HepG2 (cell line): ENCODE measurements at regions not wholly inside any gene's neighbourhood (a gene's known extent, or its start where the extent isn't known, plus 50 kb on each side); places are given as distances from the start of the nearest gene placed in this dataset.

ENCODE experiments used
- ATAC-seq: fragments of 200-7000 bp; cut with Tn5 transposase; 3 replicates; pipeline ENCODE4 v1.9.1; 2020; ENCODE audit warnings: mild to moderate bottlenecking, moderate library complexity
- BruUV-seq: library from RNA; stranded (reverse); fragments of 400-500 nt; replicated peaks from 2 replicates; lab custom pipeline; 2021; lab: Mats Ljungman, UMichigan
- CTCF ChIA-PET: fragments of 300-600 bp; formaldehyde crosslinking; extraction: SDS; loops from one replicate; lab custom pipeline; 2021; ENCODE audit warnings: low total read pairs, inconsistent platforms, low intra/inter-chr PET ratio; lab: Yijun Ruan, JAX
- POLR2A ChIA-PET: fragments of 350-600 bp; sonication (Branson Sonifier 250); formaldehyde crosslinking; loops from one replicate; lab custom pipeline; 2020; ENCODE audit warnings: antibody characterized with exemption, inconsistent platforms; lab: Yijun Ruan, JAX
- DNase-seq: peaks from one replicate; pipeline ENCODE4 v3.0.0-alpha.2; 2015; ENCODE audit warnings: low spot score
- FAIRE-seq: peaks from 3 replicates; lab custom pipeline; 2011; peaks lifted over from hg19 to GRCh38; lab: Jason Lieb, UNC
- H2AFZ ChIP-seq: one replicate; pipeline ENCODE4 v1.6.1; 2011; ENCODE audit warnings: low read length, inconsistent platforms
- H3K27ac ChIP-seq: fragments of 300-600 bp; 3 replicates; pipeline ENCODE4 v1.8.0; 2011; ENCODE audit warnings: mixed run types, mild to moderate bottlenecking, mixed read lengths, low read length, inconsistent platforms; ENCODE audit not compliant: insufficient read depth; ENCODE audit errors: extremely low read length
- H3K27me3 ChIP-seq, 2 experiments: fragments of 200-600 bp in 1 of 2; 2 replicates in 1 of 2; 3 replicates in 1 of 2; pipeline versions ENCODE4 v1.6.0 to v1.8.0; 2011; ENCODE audit warnings: low read length in 2 of 2, mild to moderate bottlenecking in 2 of 2, moderate library complexity in 2 of 2, inconsistent platforms in 1 of 2; ENCODE audit not compliant: insufficient read depth in 2 of 2, control insufficient read depth in 1 of 2
- H3K36me3 ChIP-seq, 2 experiments: fragments of 200-600 bp in 1 of 2; replicated peaks in 1 of 2; 2 replicates in 1 of 2; 3 replicates in 1 of 2; pipeline versions ENCODE4 v1.5.1 to v1.8.0; 2011; ENCODE audit warnings: low read length in 2 of 2, inconsistent platforms in 1 of 2; ENCODE audit not compliant: insufficient read depth in 2 of 2, control insufficient read depth in 1 of 2
- H3K4me1 ChIP-seq: 2 replicates; pipeline ENCODE4 v1.5.1; 2012; ENCODE audit warnings: low read length, inconsistent platforms; ENCODE audit not compliant: insufficient read depth
- H3K4me2 ChIP-seq: 2 replicates; pipeline ENCODE4 v1.6.0; 2011; ENCODE audit warnings: low read depth, low read length, inconsistent platforms
- H3K4me3 ChIP-seq, 3 experiments: fragments of 200-600 bp in 1 of 3; sonication (generic), shearing (Covaris generic) in 1 of 3; replicated peaks in 1 of 3; 2 replicates each; pipeline ENCODE4 v1.5.1; 2011 to 2016; ENCODE audit warnings: low read length in 3 of 3, inconsistent platforms in 2 of 3, low read depth in 2 of 3, mild to moderate bottlenecking in 2 of 3, control low read depth in 1 of 3, mixed read lengths in 1 of 3; ENCODE audit not compliant: insufficient read depth in 1 of 3
- H3K79me2 ChIP-seq: one replicate; pipeline ENCODE4 v1.6.1; 2011; ENCODE audit warnings: low read length, inconsistent platforms; ENCODE audit not compliant: insufficient read depth
- H3K9ac ChIP-seq: 2 replicates; pipeline ENCODE4 v1.6.0; 2011; ENCODE audit warnings: mild to moderate bottlenecking, low read depth, low read length, inconsistent platforms; ENCODE audit not compliant: insufficient read depth
- H3K9me3 ChIP-seq: 2 replicates; pipeline ENCODE4 v1.5.1; 2012; ENCODE audit warnings: mild to moderate bottlenecking, low read length
- H4K20me1 ChIP-seq: 2 replicates; pipeline ENCODE4 v1.6.0; 2011; ENCODE audit warnings: inconsistent platforms, mild to moderate bottlenecking, low read length, moderate library complexity; ENCODE audit not compliant: insufficient read depth
- ARNT ChIP-seq: fragments of 450-650 bp; IDR thresholded peaks from 2 replicates; pipeline ENCODE4 v1.6.1; 2017
- ELK4 ChIP-seq: sonication (generic); formaldehyde crosslinking; IDR thresholded peaks from 2 replicates; pipeline ENCODE4 v1.9.0; 2021; ENCODE audit warnings: missing genetic modification reagents, borderline replicate concordance
- FOSL2 ChIP-seq: sonication (generic); formaldehyde crosslinking; IDR thresholded peaks from 2 replicates; pipeline ENCODE4 v1.4.0; 2020; ENCODE audit warnings: missing genetic modification reagents
- KAT7 ChIP-seq: IDR thresholded peaks from 2 replicates; pipeline ENCODE4 v1.6.1; 2018; ENCODE audit warnings: borderline replicate concordance, missing compliant biosample characterization
- KLF12 ChIP-seq: sonication (generic); formaldehyde crosslinking; IDR thresholded peaks from 2 replicates; pipeline ENCODE4 v1.4.0; 2020; ENCODE audit warnings: missing genetic modification reagents, borderline replicate concordance
- NFAT5 ChIP-seq: sonication (generic); formaldehyde crosslinking; IDR thresholded peaks from 2 replicates; pipeline ENCODE4 v1.4.0; 2020; ENCODE audit warnings: missing genetic modification reagents
- NFIB ChIP-seq: sonication (generic); formaldehyde crosslinking; IDR thresholded peaks from 2 replicates; pipeline ENCODE4 v1.9.0; 2021; ENCODE audit warnings: missing genetic modification reagents, mild to moderate bottlenecking, borderline replicate concordance
- PAWR ChIP-seq: sonication (generic); formaldehyde crosslinking; IDR thresholded peaks from 2 replicates; pipeline ENCODE4 v1.4.0; 2020; ENCODE audit warnings: missing genetic modification reagents, mild to moderate bottlenecking, borderline replicate concordance
- SAFB2 ChIP-seq: sonication (generic); formaldehyde crosslinking; IDR thresholded peaks from 2 replicates; pipeline ENCODE4 v1.5.1; 2020; ENCODE audit warnings: missing genetic modification reagents, low read depth, mild to moderate bottlenecking, borderline replicate concordance
- ZC3H13 ChIP-seq: sonication (generic); formaldehyde crosslinking; IDR thresholded peaks from 2 replicates; pipeline ENCODE4 v1.8.1; 2023; ENCODE audit warnings: mild to moderate bottlenecking, missing genetic modification reagents, moderate library complexity
- ZFP90 ChIP-seq: sonication (generic); formaldehyde crosslinking; IDR thresholded peaks from 2 replicates; pipeline ENCODE4 v1.8.0; 2022; ENCODE audit warnings: missing genetic modification reagents, mild to moderate bottlenecking, inconsistent platforms, borderline replicate concordance
- ZMYM4 ChIP-seq: sonication (generic); formaldehyde crosslinking; IDR thresholded peaks from 2 replicates; pipeline ENCODE4 v1.8.1; 2023; ENCODE audit warnings: mild to moderate bottlenecking, missing genetic modification reagents
- ZNF180 ChIP-seq: sonication (generic); formaldehyde crosslinking; IDR thresholded peaks from 2 replicates; pipeline ENCODE4 v1.4.0; 2020; ENCODE audit warnings: low read depth, missing genetic modification reagents, borderline replicate concordance
- WGBS: methylation state at CpG from one replicate; pipeline ENCODE4 v1.1.6; 2017; ENCODE audit warnings: low lambda C conversion rate; 5-methylcytosine and 5-hydroxymethylcytosine counted together
- in situ Hi-C: cut with HindIII; loops from 2 replicates; pipeline ENCODE4 v1.10.0; 2017; ENCODE audit warnings: low pct_unique_long_range_greater_than_20kb; ENCODE audit not compliant: extremely low pct_ligation_motif_present
- intact Hi-C: fragments of 100-400 bp; cut with micrococcal nuclease; formaldehyde crosslinking; loops from one replicate; pipeline ENCODE4 v1.10.0; 2022; ENCODE audit not compliant: unreplicated experiment

GRCh38 chr4:117249333-117249732 is 164.0 kb upstream of the TRAM1L1 start:
- no peak overlapping the region for H3K4me3 ChIP-seq
- 7% methylated on average over 3 of the region's 3 CpGs for WGBS
- H2AFZ ChIP-seq: no peak overlapping the region
- ATAC-seq: no peak
- no peaks in the 10 kb centered on the region for H4K20me1 ChIP-seq
- no peak for DNase-seq
- POLR2A ChIA-PET: no interaction called here
- H3K36me3 ChIP-seq: no peaks in the 10 kb centered on the region
- no peaks in the 10 kb centered on the region for H3K9me3 ChIP-seq
- intact Hi-C loops: no loop called here
- H3K27ac ChIP-seq: no peak overlapping the region
- H3K79me2 ChIP-seq: no peaks in the 10 kb centered on the region
- H3K4me1 ChIP-seq: no peaks in the 10 kb centered on the region
- H3K27me3 ChIP-seq: no peaks in the 10 kb centered on the region
- in situ Hi-C loops: no loop called here
- CTCF ChIA-PET: no interaction called here
- no peak overlapping the region for H3K9ac ChIP-seq
- H3K4me2 ChIP-seq: no peak overlapping the region
- FAIRE-seq: no peak
- no TSS peak for BruUV-seq
- TF ChIP-seq ARNT (no peak), PAWR (CRISPR knock-in tag) (no peak), SAFB2 (CRISPR knock-in tag) (no peak), ELK4 (CRISPR knock-in tag) (no peak), NFAT5 (CRISPR knock-in tag) (no peak), KAT7 (no peak), FOSL2 (no peak), KLF12 (CRISPR knock-in tag) (no peak), ZMYM4 (CRISPR knock-in tag) (no peak), ZFP90 (no peak), ZC3H13 (no peak), ZNF180 (CRISPR knock-in tag) (no peak), NFIB (CRISPR knock-in tag) (no peak)
